PC-3 (cell line): ENCODE measurements at regions not wholly inside any gene's neighbourhood (a gene's known extent, or its start where the extent isn't known, plus 50 kb on each side); places are given as distances from the start of the nearest gene placed in this dataset.
"Not testable (repeated sequence)": the region's sequence is repeated elsewhere in the genome, so short reads cannot be mapped to it uniquely, and the experiment has no call there.

ENCODE experiments used
- ATAC-seq: fragments of 200-7000 bp; cut with Tn5 transposase; 2 replicates; pipeline ENCODE4 v1.9.1; 2020; ENCODE audit warnings: mild to moderate bottlenecking, moderate library complexity
- BruUV-seq: library from RNA; stranded (reverse); fragments of 400-500 nt; replicated peaks from 2 replicates; lab custom pipeline; 2021; lab: Mats Ljungman, UMichigan
- CTCF ChIA-PET: fragments of 300-600 bp; sonication (Branson Sonifier 250); formaldehyde crosslinking; loops from one replicate; lab custom pipeline; 2022; ENCODE audit warnings: antibody characterized with exemption; lab: Charles Lee
- POLR2A ChIA-PET: fragments of 300-600 bp; sonication (Branson Sonifier 250); formaldehyde crosslinking; loops from one replicate; lab custom pipeline; 2022; ENCODE audit warnings: antibody characterized with exemption; ENCODE audit not compliant: unreplicated experiment; lab: Charles Lee
- DNase-seq: peaks from one replicate; pipeline ENCODE4 v3.0.0-alpha.2; 2015
- H2AFZ ChIP-seq: fragments of 300-600 bp; sonication (generic); 2 replicates; pipeline ENCODE4 v1.6.0; 2016; ENCODE audit warnings: antibody characterized with exemption, low read length
- H3F3A ChIP-seq: fragments of 300-600 bp; sonication (generic); one replicate; pipeline ENCODE4 v1.6.0; 2017; ENCODE audit warnings: antibody characterized with exemption, low read length, control low read depth, mild to moderate bottlenecking; ENCODE audit not compliant: unreplicated experiment
- H3K27ac ChIP-seq: fragments of 300-600 bp; sonication (generic); 2 replicates; pipeline ENCODE4 v1.5.1; 2016; ENCODE audit warnings: mild to moderate bottlenecking, low read length
- H3K27me3 ChIP-seq: fragments of 300-600 bp; sonication (generic); 2 replicates; pipeline ENCODE4 v1.6.1; 2016; ENCODE audit warnings: low read length, mixed read lengths
- H3K36me3 ChIP-seq: fragments of 300-600 bp; sonication (generic); 2 replicates; pipeline ENCODE4 v1.6.1; 2016; ENCODE audit warnings: low read depth, mixed run types, low read length, mixed read lengths
- H3K4me1 ChIP-seq: fragments of 300-600 bp; sonication (generic); 2 replicates; pipeline ENCODE4 v1.5.1; 2016; ENCODE audit warnings: low read length; ENCODE audit not compliant: insufficient read depth
- H3K4me2 ChIP-seq: fragments of 300-600 bp; sonication (generic); 2 replicates; pipeline ENCODE4 v1.6.0; 2016; ENCODE audit warnings: low read length
- H3K4me3 ChIP-seq: fragments of 300-600 bp; sonication (generic); 2 replicates; pipeline ENCODE4 v1.5.1; 2016; ENCODE audit warnings: mild to moderate bottlenecking, low read length, mixed read lengths
- H3K79me2 ChIP-seq: fragments of 300-600 bp; sonication (generic); 2 replicates; pipeline ENCODE4 v1.6.1; 2017; ENCODE audit warnings: low read length, mixed read lengths
- H3K9ac ChIP-seq: fragments of 300-600 bp; sonication (generic); 2 replicates; pipeline ENCODE4 v1.6.0; 2016; ENCODE audit warnings: mild to moderate bottlenecking, low read length
- H3K9me2 ChIP-seq: fragments of 300-600 bp; sonication (generic); replicated peaks from 2 replicates; pipeline ENCODE4 v1.6.1; 2016; ENCODE audit warnings: mixed run types, low read length, mixed read lengths
- H3K9me3 ChIP-seq: fragments of 300-600 bp; sonication (generic); 2 replicates; pipeline ENCODE4 v1.6.1; 2016; ENCODE audit warnings: low read length, mixed read lengths
- H4K20me1 ChIP-seq: fragments of 300-600 bp; sonication (generic); 2 replicates; pipeline ENCODE4 v1.6.1; 2016; ENCODE audit warnings: low read length, mixed read lengths
- EZH2 ChIP-seq: fragments of 300-600 bp; sonication (generic); IDR thresholded peaks from one replicate; pipeline ENCODE4 v1.6.1; 2017; ENCODE audit warnings: antibody characterized with exemption, mild to moderate bottlenecking, low read length; ENCODE audit not compliant: unreplicated experiment
- EZH2phosphoT487 ChIP-seq: fragments of 300-600 bp; sonication (generic); IDR thresholded peaks from 2 replicates; pipeline ENCODE4 v1.6.1; 2018; ENCODE audit warnings: mild to moderate bottlenecking, antibody characterized with exemption, low read length, borderline replicate concordance
- intact Hi-C: fragments of 100-400 bp; cut with micrococcal nuclease; formaldehyde crosslinking; loops from 2 replicates; pipeline ENCODE4 v1.9.0; 2023
- TF ChIP-seq, protein P1 (sequence below): fragments of 300-600 bp; sonication (generic); conservative IDR thresholded peaks from 2 replicates; pipeline ENCODE4 v1.5.1; 2017; ENCODE audit warnings: antibody characterized with exemption, low read depth, mild to moderate bottlenecking, low read length

DNA sequence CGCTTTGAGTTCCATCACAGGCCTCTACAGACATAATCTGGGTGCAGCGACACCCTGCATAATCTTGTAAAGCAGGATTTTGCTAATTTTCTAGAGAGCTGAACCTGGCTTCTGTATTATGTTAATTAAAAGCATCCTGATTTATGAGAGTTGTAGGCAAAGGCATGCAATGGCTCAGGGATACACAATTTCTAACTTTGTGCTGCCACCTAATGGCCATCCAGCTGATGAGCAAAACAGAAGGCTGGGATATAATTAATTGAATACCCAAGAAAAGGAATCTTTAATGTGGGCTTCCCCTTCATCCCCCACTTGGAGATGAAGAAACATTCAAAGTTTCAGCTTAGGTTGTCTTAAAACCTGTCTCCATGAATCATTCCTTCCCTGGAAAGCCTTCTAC lies 78.1 kb downstream of the BMP15 start:
- H3K4me2 ChIP-seq: no peak overlapping the region
- no peaks in the 10 kb centered on the region for H4K20me1 ChIP-seq
- no peaks in the 10 kb centered on the region for H3F3A ChIP-seq
- intact Hi-C loops: no loop called here
- peaks cover 10% of the 10 kb centered on the region; the same call in 1 of the 2 replicates for H3K27me3 ChIP-seq
- no peak overlapping the region for H3K4me3 ChIP-seq
- no TSS peak for BruUV-seq
- DNase-seq (peak; percentile 34), ATAC-seq (no peak)
- H3K9me3 ChIP-seq: no peaks in the 10 kb centered on the region
- no peaks in the 10 kb centered on the region for H3K36me3 ChIP-seq
- H3K9me2 ChIP-seq: no peaks in the 10 kb centered on the region
- no peaks in the 10 kb centered on the region for H3K79me2 ChIP-seq
- POLR2A ChIA-PET: no interaction called here
- H3K9ac ChIP-seq: no peak overlapping the region
- CTCF ChIA-PET: no interaction called here
- no peaks in the 10 kb centered on the region for H3K4me1 ChIP-seq
- H3K27ac ChIP-seq: no peak overlapping the region
- no peak overlapping the region for H2AFZ ChIP-seq
- TF ChIP-seq EZH2phosphoT487: no peak
- no peak for TF ChIP-seq EZH2
- TF ChIP-seq, protein P1, sequence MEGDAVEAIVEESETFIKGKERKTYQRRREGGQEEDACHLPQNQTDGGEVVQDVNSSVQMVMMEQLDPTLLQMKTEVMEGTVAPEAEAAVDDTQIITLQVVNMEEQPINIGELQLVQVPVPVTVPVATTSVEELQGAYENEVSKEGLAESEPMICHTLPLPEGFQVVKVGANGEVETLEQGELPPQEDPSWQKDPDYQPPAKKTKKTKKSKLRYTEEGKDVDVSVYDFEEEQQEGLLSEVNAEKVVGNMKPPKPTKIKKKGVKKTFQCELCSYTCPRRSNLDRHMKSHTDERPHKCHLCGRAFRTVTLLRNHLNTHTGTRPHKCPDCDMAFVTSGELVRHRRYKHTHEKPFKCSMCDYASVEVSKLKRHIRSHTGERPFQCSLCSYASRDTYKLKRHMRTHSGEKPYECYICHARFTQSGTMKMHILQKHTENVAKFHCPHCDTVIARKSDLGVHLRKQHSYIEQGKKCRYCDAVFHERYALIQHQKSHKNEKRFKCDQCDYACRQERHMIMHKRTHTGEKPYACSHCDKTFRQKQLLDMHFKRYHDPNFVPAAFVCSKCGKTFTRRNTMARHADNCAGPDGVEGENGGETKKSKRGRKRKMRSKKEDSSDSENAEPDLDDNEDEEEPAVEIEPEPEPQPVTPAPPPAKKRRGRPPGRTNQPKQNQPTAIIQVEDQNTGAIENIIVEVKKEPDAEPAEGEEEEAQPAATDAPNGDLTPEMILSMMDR: peak; percentile 67

- ChIA-PET CTCF (no interaction called here), POLR2A (no interaction called here)
- H3K27me3 ChIP-seq: no peaks in the 10 kb centered on the region
- H4K20me1 ChIP-seq: no peaks in the 10 kb centered on the region
- no peaks in the 10 kb centered on the region for H3K4me1 ChIP-seq
- H3K9me3 ChIP-seq: no peaks in the 10 kb centered on the region
- intact Hi-C loops: no loop called here
- DNase-seq: no peak
- H3K36me3 ChIP-seq: no peaks in the 10 kb centered on the region
- H2AFZ ChIP-seq: no peak overlapping the region
- no peak for TF ChIP-seq EZH2
- TF ChIP-seq, protein P1: 0 out of 2 replicates have a peak, but pooled peaks have one; percentile 12
- BruUV-seq: no TSS peak
- H3K4me2 ChIP-seq: no peak overlapping the region
- H3F3A ChIP-seq: no peaks in the 10 kb centered on the region
- no peaks in the 10 kb centered on the region for H3K9me2 ChIP-seq
- ATAC-seq: no peak
- H3K79me2 ChIP-seq: no peaks in the 10 kb centered on the region
- H3K27ac ChIP-seq: no peak overlapping the region
- H3K9ac ChIP-seq: no peak overlapping the region
- no peak overlapping the region for H3K4me3 ChIP-seq
These were observed 86.4 kb downstream of the BMP15 start for GRCh38 chrX:50996930-50997329.

GRCh38 chrX:51000384-51000783 lies 89.8 kb downstream of the BMP15 start:
- H3K9me2 ChIP-seq, H4K20me1 ChIP-seq, H3K27ac ChIP-seq, H3K9me3 ChIP-seq, CTCF ChIA-PET, H3K27me3 ChIP-seq, intact Hi-C loops, H3K4me1 ChIP-seq, H3K79me2 ChIP-seq, BruUV-seq, H3F3A ChIP-seq, H3K9ac ChIP-seq, DNase-seq, H3K36me3 ChIP-seq, ATAC-seq, POLR2A ChIA-PET, H2AFZ ChIP-seq, H3K4me3 ChIP-seq, H3K4me2 ChIP-seq: not testable (repeated sequence)

- DNase-seq, H3K9me3 ChIP-seq, H3K27ac ChIP-seq, H3K79me2 ChIP-seq, H3K27me3 ChIP-seq, H3K4me2 ChIP-seq, CTCF ChIA-PET, POLR2A ChIA-PET, H3K4me3 ChIP-seq, intact Hi-C loops, H4K20me1 ChIP-seq, ATAC-seq, BruUV-seq, H3K9me2 ChIP-seq, H3K36me3 ChIP-seq, H3K4me1 ChIP-seq, H3F3A ChIP-seq, H3K9ac ChIP-seq, H2AFZ ChIP-seq: not testable (repeated sequence)
These were observed 91.4 kb downstream of the BMP15 start for GRCh38 chrX:51001733-51002632.
